Neutrophil (primary cell): ENCODE measurements at regions not wholly inside any gene's neighbourhood (a gene's known extent, or its start where the extent isn't known, plus 50 kb on each side); places are given as distances from the start of the nearest gene placed in this dataset.

Source experiments
- H3K27ac ChIP-seq: fragments of 200-600 bp; sonication (generic); 2 replicates; pipeline ENCODE4 v1.5.1; 2016; ENCODE audit warnings: mild to moderate bottlenecking, moderate library complexity
- H3K27me3 ChIP-seq: fragments of 200-600 bp; sonication (generic); 2 replicates; pipeline ENCODE4 v1.6.0; 2016; ENCODE audit warnings: mild to moderate bottlenecking
- H3K36me3 ChIP-seq: fragments of 200-600 bp; sonication (generic); 2 replicates; pipeline ENCODE4 v1.5.1; 2017
- H3K4me1 ChIP-seq, 2 experiments: fragments of 200-600 bp in 1 of 2; sonication (generic) in 1 of 2; 1 replicate in 1 of 2; 2 replicates in 1 of 2; pipeline versions ENCODE4 v1.5.1 to v1.6.1; 2013 to 2016; ENCODE audit warnings: low read depth in 1 of 2, low read length in 1 of 2, mild to moderate bottlenecking in 1 of 2, moderate library complexity in 1 of 2; ENCODE audit not compliant: control insufficient read depth in 1 of 2, insufficient read depth in 1 of 2
- H3K4me3 ChIP-seq, 2 experiments: fragments of 200-600 bp in 1 of 2; sonication (generic) in 1 of 2; 1 replicate in 1 of 2; 2 replicates in 1 of 2; pipeline ENCODE4 v1.5.1; 2013 to 2016; ENCODE audit warnings: low read depth in 1 of 2, low read length in 1 of 2, mild to moderate bottlenecking in 1 of 2, moderate library complexity in 1 of 2
- H3K9me3 ChIP-seq: fragments of 200-600 bp; sonication (generic); 2 replicates; pipeline ENCODE4 v1.5.1; 2016
- TF ChIP-seq, protein P1 (sequence below): fragments of 200-600 bp; sonication (generic); IDR thresholded peaks from 2 replicates; pipeline ENCODE4 v1.5.1; 2016; ENCODE audit warnings: antibody characterized with exemption

DNA sequence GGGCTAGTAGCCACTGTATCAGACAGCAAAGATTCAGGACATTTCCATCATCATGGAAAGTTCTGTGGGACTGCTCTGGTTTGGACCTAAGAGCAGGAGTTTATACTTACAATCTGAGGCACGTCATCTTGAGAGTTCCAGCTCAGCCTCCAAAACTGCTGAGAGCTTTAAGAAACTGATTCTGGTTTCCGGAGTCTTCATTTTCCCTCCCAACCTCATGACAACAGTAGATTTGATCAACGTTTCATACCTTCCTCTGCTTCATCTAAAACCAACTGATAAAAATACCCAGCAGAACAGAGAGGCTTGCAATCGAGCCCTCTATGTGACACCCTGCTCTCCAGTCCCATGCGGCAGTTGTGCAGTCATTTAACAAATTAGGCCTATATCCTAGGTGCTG is 64.3 kb upstream of the EPB41L1 start:
- H3K27me3 ChIP-seq = peaks cover 100% of the 10 kb centered on the region
- H3K9me3 ChIP-seq = no peaks in the 10 kb centered on the region
- H3K36me3 ChIP-seq = no peaks in the 10 kb centered on the region
- H3K4me1 ChIP-seq = peaks cover 8 to 18% of the 10 kb centered on the region in 2 experiments
- TF ChIP-seq, protein P1, sequence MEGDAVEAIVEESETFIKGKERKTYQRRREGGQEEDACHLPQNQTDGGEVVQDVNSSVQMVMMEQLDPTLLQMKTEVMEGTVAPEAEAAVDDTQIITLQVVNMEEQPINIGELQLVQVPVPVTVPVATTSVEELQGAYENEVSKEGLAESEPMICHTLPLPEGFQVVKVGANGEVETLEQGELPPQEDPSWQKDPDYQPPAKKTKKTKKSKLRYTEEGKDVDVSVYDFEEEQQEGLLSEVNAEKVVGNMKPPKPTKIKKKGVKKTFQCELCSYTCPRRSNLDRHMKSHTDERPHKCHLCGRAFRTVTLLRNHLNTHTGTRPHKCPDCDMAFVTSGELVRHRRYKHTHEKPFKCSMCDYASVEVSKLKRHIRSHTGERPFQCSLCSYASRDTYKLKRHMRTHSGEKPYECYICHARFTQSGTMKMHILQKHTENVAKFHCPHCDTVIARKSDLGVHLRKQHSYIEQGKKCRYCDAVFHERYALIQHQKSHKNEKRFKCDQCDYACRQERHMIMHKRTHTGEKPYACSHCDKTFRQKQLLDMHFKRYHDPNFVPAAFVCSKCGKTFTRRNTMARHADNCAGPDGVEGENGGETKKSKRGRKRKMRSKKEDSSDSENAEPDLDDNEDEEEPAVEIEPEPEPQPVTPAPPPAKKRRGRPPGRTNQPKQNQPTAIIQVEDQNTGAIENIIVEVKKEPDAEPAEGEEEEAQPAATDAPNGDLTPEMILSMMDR = no peak
- no peak overlapping the region for H3K27ac ChIP-seq
- no peak overlapping the region for H3K4me3 ChIP-seq

DNA sequence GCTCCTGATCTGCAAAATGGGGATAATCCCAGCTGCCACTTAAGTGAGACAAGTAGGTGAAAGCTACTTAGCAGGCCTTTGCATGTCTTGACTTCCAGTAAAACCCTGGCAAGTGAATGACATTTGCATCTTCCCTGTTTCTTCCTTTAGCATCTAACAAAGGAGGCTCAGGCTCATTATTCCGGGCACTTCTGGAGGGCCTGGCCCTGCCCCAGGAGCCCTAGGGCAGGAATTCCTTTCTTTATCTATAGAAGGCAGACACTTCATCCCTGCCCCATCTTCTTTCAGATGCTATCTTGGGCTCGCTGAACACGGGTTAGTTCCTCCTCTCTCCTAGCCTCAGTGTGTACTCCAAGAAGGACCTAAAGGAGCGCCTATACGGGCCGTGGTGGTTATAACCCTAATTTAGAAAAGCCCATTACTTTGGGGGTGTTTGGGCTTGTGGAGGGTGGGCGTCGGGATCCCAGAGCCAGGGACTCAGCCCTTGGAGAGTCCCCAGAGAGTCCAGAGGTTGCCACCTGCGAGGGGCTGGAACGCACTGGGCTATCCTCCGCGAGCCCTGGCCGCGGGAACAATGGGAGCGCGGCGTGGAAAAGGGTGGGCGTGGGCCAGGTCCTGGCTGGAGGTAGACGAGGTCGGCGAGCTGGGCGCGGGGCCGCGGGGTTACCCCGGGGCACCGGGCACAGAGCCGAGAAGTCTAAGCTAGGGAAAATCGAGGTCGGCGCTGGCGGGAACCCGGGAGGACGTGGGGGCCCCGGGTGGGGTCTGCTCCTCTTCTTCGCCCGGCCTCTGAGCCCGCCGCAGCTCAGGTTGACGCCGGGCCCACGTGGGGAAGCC is 62.8 kb upstream of the EPB41L1 start:
- H3K4me3 ChIP-seq = peak overlapping the region in 1 of 2 experiments; percentile 47
- H3K4me1 ChIP-seq = peaks cover 8 to 18% of the 10 kb centered on the region in 2 experiments
- H3K36me3 ChIP-seq = no peaks in the 10 kb centered on the region
- peaks cover 96% of the 10 kb centered on the region for H3K27me3 ChIP-seq
- no peak overlapping the region for H3K27ac ChIP-seq
- TF ChIP-seq, protein P1 = no peak
- H3K9me3 ChIP-seq = no peaks in the 10 kb centered on the region

DNA sequence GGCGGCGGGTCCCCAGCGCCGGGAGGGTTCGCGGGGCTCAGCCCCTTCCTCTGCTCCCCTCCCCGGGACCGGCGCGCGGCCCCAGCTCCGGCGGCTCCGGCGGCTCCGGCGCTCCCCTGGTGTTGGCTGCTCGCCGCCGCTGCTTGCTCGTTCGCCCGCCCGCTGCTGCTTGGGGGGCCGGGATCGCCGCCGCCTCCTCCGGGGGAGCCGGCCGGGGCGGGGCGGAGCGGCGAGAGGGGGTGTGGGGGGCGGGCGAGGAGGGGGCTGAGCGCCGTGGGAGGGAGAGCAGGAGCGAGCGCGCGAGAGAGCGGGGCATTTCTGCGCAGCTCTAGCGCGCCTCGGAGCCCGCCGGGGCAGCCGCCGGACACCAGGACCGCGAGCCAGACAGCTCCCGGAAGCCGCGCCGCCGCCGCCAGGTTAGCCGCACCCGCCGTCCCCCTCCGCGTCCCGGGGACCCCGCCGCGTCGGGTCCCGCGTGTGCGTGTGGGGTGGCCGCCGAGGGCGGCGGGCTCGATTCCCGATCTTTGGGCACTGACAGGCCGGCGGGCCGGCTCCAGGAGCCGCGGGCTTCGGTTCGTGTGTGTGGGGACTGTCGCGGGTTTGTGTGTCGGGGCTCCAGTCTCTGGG is 62.0 kb upstream of the EPB41L1 start:
- Histone ChIP-seq H3K4me3 (peak overlapping the region; percentile 12 to 47), H3K27ac (no peak overlapping the region), H3K4me1 (peaks cover 8 to 18% of the 10 kb centered on the region in 2 experiments), H3K9me3 (no peaks in the 10 kb centered on the region), H3K36me3 (no peaks in the 10 kb centered on the region), H3K27me3 (peaks cover 89% of the 10 kb centered on the region)
- TF ChIP-seq, protein P1 = no peak

DNA sequence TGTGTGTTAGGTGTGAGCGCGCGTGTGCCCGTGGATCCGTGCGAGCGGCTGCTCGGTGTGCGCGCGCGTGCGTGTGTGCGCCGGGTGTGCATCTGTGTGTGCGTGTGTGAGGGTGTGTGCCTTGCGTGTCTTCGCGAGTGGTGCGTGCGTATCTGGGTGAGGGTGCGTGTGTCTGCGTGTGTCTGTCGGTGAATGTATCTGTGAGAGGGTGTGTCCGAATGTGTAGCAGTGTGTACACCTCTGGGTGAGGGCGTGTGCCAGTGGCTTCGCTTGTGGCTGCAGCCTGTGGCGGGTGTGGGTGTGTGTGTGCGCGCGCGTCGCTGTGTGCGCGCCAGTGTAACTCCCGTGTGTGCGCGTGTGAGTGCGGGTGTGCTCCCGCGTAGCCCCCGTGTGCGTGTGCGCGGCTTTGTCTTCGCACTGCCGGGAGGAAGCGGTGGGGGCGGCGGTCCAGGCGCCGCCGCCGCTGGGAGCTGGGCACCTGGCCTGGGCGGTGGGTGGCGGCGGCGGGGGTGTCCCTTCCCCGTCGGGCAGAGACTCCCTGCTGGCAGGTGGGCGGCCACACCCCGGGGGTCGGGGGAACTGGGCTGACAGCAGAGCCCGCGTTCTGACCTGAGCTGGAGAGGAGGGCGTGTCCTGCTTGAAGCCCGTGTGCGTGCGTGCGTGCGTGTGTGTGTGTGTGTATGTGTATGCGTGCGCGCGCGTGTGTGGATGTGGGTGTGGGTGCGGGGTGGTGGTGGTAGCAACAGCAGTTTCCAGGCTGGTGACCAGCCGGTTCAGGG is 61.3 kb upstream of the EPB41L1 start:
- Histone ChIP-seq H3K4me1 (peaks cover 8 to 18% of the 10 kb centered on the region in 2 experiments), H3K36me3 (no peaks in the 10 kb centered on the region), H3K9me3 (no peaks in the 10 kb centered on the region), H3K27me3 (peaks cover 82% of the 10 kb centered on the region), H3K4me3 (peak overlapping the region; percentile 12 to 47), H3K27ac (no peak overlapping the region)
- TF ChIP-seq, protein P1 = no peak

DNA sequence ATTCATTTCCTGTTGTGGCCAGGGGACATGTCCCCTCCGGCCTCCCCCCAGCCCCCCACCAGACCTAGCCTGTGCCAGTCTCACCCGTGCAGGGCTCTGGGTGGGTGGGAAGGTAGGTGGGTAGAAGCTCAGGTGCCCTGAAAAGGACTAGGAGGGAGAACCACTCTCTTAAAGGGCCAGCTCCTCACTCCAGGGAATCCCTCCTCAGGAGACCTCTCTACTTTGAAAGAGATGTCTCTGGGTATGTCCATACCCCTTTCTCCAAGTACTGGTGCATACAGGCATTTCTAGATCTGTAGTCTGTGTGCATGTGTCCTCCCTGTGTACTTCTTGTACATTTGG is 60.8 kb upstream of the EPB41L1 start:
- Histone ChIP-seq H3K36me3 (no peaks in the 10 kb centered on the region), H3K27ac (no peak overlapping the region), H3K27me3 (peaks cover 77% of the 10 kb centered on the region), H3K4me1 (peaks cover 8 to 18% of the 10 kb centered on the region in 2 experiments), H3K4me3 (no peak overlapping the region), H3K9me3 (no peaks in the 10 kb centered on the region)
- TF ChIP-seq, protein P1 = no peak
